CD4-positive, alpha-beta T cell treated with Interleukin-15 for 1 hour (primary cell): ENCODE measurements at regions not wholly inside any gene's neighbourhood (a gene's known extent, or its start where the extent isn't known, plus 50 kb on each side); places are given as distances from the start of the nearest gene placed in this dataset.
A peak's percentile ranks its signal among the peaks of the same experiment; 100 is the strongest.
"Not testable (repeated sequence)": the region's sequence is repeated elsewhere in the genome, so short reads cannot be mapped to it uniquely, and the experiment has no call there.

Experiments
- DNase-seq: peaks from one replicate; pipeline ENCODE4 v3.0.0-alpha.2; 2020

GRCh38 chr12:24664161-24664880 is 284.6 kb downstream of the BCAT1 start:
- DNase-seq, result no peak

- DNase-seq, result peak; percentile 52
These were observed 287.2 kb downstream of the BCAT1 start for GRCh38 chr12:24661657-24662096.

DNA sequence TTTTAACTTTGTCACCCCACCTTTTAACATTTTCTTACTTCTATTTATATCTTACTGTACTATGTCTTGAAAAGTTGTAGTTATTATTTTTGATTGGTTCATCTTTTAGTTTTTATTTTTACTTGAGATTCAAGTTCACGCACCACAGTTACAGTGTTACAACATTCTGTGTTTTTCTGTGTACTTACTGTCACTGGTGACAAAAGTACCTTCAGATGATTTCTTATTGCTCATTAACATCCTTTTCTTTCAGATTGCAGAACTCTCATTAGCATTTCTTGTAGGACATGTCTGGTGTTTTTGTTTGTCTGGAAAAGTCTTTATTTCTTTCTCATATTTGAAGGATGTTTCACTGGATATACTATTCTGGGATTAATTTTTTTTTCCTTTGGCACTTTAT is 289.9 kb downstream of the BCAT1 start:
- DNase-seq, result no peak

- DNase-seq, result not testable (repeated sequence)
These were observed 294.6 kb downstream of the BCAT1 start for GRCh38 chr12:24654344-24654743.

DNA sequence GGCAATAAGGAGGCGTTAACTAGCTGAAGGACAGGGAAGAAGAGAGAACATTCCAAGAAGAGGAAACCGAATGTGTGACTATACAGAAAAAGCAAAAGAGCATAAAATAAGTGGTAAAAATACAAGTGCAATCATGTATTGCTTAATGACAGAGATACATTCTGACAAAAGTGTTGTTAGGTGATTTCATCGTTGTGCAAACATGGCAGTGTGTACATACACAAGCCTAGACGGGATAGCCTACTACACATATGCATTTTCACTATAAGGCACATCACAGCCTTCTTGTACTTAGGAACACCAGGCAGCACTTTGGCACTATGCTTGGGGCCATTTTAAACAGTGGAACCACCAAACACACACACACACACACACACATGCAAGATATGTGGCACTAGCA is 299.3 kb downstream of the BCAT1 start:
- no peak for DNase-seq

- DNase-seq, result no peak
These were observed 299.7 kb downstream of the BCAT1 start for GRCh38 chr12:24649209-24649608.

GRCh38 chr12:24645254-24645653 is 303.6 kb downstream of the BCAT1 start:
- no peak for DNase-seq

DNA sequence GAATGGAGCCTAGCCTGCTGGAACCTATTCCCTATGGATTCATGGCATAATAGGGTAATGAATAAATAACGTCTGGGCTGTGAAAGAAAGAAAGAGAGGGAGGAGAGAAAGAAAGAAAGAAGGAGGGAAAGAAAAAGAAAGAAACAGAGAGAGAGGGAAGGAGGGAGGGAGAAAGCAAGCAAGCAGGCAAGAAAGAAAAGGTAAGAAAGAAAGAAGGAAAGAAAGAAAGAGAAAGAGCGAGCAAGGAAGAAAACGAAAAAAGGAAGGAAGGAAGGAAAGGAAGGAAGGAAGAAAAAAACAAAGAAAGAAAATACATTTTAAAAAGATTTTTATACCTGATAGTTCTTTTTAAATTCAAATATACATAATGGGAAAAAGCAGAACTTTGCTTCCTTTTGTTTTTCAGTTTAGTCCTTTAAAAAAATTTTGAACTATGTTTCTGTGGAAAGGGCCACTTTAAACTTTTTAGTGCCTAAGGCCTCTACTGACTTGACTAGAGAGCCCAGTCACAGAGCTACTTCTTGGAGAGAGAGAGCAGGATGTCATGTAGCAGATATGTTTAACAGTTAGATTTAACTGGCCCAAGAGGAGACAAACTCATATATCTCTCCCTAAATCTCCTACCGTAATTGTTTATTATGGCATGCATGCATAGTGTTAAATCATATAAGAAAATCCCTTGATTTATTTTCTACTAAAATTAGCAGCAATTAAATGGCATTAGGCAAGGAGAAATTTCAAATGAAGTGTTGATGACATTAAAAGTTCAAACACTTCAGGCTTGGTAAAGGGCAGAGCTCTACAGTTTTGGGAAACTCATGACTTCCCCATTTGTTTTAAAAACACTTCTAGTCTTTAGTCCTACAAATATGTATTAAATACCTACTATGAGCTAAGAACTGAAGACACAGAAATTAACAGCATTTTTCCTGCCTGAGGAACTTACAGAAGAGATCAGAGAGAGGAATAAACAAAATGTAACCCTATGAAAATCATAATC is 305.5 kb downstream of the BCAT1 start:
- no peak for DNase-seq

DNA sequence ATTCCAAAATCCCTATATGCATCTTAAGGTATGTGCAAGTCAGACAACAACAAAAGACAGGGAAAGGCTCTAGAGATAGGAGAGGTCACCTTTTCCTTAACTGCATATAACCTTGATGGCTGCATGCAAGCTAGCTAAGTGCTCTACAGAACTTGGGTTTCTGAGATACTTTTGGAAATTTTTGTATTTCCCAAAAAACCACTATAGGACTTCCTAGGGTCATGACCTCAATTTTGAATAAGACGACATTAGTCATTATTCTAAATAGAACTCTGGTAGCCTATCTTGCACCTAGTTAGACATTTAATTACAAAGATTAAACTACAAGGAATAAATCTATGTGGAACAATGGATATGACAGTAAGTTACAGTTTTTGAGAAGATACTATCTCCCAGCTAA is 309.3 kb downstream of the BCAT1 start:
- DNase-seq, result no peak

DNA sequence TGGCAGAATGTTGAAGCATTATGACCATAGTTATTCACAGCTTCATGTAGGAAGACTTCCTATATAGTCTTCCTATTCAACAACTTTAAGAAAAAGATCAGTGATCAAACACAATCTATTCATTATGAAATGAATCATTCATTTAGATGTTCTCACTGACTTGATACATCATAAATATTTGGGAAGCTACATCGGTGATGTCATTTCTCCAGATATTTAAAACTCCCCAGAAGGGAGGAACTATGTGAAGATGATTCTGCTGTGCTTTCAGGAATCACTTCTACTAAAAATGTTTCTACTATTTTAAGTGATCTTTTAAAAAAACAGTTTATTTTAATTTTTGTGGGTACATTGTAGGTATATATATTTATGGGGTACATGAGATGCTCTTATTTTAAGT is 316.4 kb downstream of the BCAT1 start:
- no peak for DNase-seq

DNA sequence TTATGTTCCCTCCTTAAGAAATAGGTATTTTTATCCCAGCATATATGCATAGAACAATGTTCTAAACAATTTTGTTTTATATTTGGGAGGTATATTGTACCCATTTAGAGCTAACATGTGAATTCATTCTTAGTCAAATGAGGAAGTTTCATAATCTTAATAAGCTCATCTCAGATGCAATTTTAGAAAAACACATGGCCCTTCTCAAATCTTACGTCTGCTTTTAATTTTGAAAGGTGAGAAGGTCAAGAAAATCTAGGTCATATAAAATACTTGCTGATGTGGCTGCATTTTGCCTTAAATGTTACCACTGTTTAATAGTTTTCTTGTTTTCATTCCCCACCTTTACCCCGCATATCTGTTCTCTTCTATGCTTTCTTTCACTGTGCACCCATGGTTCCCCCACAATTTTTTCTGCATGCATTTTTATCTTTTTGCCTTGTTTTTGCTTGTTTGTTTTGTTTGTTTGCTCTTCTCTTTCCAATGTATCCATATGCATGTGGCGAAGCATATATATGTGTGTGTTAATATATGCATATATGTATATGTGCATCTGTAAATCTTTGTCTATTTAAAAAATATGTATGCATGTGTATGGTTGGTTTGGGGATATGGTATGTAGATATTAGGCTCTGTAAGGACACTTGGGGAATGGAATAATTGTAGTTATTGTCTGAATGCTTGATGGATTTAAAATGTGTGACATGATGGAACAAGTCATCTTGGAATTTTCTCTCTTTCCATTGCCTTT is 317.1 kb downstream of the BCAT1 start:
- DNase-seq, result no peak

DNA sequence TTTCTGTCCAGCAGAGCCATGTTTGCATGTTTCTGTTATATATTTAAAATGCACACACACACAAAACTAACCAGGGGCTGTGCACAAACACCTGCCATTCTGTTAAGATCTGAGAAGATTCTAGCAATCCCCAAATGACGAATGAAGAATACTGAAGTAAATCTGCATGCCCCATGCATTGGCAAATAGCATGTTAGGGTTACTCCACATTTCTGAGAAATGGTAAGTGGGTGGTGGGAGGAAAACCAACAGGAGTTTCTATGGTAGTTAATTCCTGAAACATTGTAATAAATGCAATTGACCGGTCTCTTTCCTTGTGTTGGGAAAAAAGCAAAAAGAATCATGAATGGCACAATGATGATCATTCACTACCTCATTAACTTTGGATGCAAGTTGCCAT is 318.0 kb downstream of the BCAT1 start:
- no peak for DNase-seq

- DNase-seq, result no peak
These were observed 318.5 kb downstream of the BCAT1 start for GRCh38 chr12:24630446-24630845.

DNA sequence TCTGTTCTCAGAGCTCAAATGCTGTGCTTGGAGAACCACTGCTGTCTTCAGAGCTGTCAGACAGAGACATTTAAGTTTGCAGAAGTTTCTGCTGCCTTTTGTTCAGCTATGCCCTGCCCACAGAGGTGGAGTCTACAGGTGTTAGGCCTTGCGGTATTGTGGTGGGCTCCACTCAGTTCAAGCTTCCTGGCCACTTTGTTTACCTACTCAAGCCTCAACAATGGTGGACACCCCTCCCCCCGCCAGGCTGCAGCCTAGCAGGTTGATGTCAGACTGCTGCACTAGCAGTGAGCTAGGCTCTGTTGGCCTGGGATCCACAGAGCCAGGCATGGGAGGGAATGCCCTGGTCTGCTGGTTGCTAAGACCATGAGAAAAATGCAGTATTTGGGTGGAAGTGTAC is 323.8 kb downstream of the BCAT1 start:
- DNase-seq, result no peak

GRCh38 chr12:24619954-24620353 is 328.9 kb downstream of the BCAT1 start:
- DNase-seq, result not testable (repeated sequence)

- no peak for DNase-seq
These were observed 331.4 kb downstream of the BCAT1 start for GRCh38 chr12:24617471-24617870.

- no peak for DNase-seq
These were observed 332.9 kb downstream of the BCAT1 start for GRCh38 chr12:24615967-24616411.

DNA sequence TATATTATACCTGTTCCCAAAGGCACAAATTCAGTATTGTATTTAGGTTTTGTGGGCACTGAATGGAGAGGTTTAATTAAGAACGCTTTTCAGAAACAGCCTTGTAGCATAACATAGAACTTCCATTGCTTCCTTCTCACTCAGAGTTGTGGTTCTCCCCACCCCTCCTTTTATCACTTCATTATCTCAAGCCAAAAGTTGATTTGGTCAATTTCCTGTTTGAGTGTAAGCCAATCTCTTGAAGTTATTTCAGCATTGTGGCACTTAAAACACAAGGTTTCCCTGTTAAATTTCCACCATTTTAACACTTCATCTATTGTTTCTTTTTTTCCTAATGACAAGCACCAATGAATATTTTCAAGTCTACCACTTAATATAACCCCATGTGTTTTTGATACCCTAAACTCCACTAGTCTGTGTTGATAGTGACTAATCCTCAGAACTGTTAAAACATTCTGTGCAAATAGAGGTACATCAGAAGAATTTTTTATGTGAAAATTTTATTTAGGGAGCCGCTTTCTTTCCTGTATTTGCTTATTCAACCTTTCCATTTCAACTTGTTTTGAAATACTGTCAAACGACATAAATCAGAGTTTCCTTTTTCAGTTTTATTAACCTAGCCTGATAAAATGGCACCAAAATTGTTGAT is 340.1 kb downstream of the BCAT1 start:
- DNase-seq, result no peak

DNA sequence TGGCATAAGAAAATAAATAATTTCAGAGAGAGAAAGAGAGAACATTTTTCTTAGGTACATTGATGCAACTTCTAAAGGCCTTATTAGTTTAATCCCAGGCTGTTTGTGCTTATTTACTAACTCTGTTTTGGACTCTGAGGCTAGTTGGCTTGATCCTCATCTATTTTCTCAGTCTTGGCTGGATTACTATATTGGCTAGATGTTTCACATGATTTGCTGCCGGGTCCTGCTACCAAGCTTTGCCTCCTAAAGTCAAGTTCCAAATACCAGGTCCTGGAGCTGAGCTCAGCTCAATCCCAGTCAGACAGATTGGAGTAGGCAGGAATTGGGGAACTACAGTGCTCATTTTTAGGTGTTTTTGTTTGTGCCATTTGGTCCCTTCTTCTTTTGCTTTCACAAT is 340.8 kb downstream of the BCAT1 start:
- DNase-seq, result no peak

DNA sequence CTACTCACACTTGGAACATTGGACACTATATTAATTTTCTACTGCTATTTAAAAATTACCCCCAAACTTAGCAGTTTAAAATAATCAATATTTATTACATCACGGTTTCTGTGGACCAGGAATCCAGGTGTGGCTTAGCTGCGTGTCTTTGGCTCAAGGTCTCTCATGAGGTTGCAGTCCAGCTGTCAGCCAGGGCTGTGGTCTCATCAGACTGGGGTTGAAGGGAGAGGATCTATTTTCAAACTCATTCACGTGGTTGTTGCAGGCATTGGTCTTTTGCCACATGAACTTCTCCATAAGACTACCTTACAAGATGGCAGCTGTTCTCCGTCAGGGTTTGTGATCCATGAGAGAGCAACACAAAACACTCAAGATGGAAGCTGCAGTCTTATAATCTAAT is 343.0 kb downstream of the BCAT1 start:
- no peak for DNase-seq

- no peak for DNase-seq
These were observed 343.4 kb downstream of the BCAT1 start for GRCh38 chr12:24605466-24605865.

DNA sequence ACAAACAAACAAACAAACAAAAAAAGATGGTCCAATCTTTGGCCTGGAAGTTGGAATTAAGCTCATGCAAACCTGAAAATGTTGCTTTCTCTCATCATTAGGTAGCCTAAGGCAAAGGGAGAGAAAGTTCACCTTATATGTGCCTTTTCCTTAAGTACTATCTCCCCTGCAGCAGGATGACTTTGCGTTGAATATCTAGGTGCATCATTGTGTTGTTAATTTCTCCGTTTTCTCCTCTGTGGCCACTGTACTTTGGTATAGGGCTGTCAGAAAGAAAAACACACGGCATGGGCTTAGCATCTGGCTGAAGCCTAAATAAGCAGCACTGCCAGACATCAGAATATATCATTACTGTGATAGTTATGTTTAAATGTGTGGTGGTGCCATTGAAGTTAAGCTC is 345.5 kb downstream of the BCAT1 start:
- no peak for DNase-seq

- no peak for DNase-seq
These were observed 347.9 kb downstream of the BCAT1 start for GRCh38 chr12:24600996-24601395.
